Lung microvascular endothelial cell (primary cell): ENCODE measurements at regions not wholly inside any gene's neighbourhood (a gene's known extent, or its start where the extent isn't known, plus 50 kb on each side); places are given as distances from the start of the nearest gene placed in this dataset.

ENCODE experiments used
- DNase-seq, 2 donors: peaks; one replicate each; pipeline versions ENCODE4 v3.0.0 to v3.0.0-alpha.2; 2010; ENCODE audit warnings: low read depth in 2 of 2

GRCh38 chr15:96064351-96064756 lies 266.1 kb upstream of the NR2F2 start:
- no peak for DNase-seq

- DNase-seq: no peak
Measured at GRCh38 chr15:96066126-96066525, 264.4 kb upstream of the NR2F2 start.

- DNase-seq: no peak
Measured at GRCh38 chr15:96066852-96067495, 263.5 kb upstream of the NR2F2 start.

- no peak for DNase-seq
Measured at GRCh38 chr15:96067677-96068076, 262.8 kb upstream of the NR2F2 start.

- DNase-seq: no peak
Measured at GRCh38 chr15:96068897-96069296, 261.6 kb upstream of the NR2F2 start.

- DNase-seq: no peak
Measured at GRCh38 chr15:96070636-96071035, 259.9 kb upstream of the NR2F2 start.

GRCh38 chr15:96072821-96073220 lies 257.7 kb upstream of the NR2F2 start:
- DNase-seq: no peak

GRCh38 chr15:96073908-96074307 lies 256.6 kb upstream of the NR2F2 start:
- no peak for DNase-seq

- no peak for DNase-seq
Measured at GRCh38 chr15:96075895-96076294, 254.6 kb upstream of the NR2F2 start.

- no peak for DNase-seq
Measured at GRCh38 chr15:96076350-96076749, 254.2 kb upstream of the NR2F2 start.

GRCh38 chr15:96079041-96079440 lies 251.5 kb upstream of the NR2F2 start:
- no peak for DNase-seq

GRCh38 chr15:96079882-96080281 lies 250.6 kb upstream of the NR2F2 start:
- DNase-seq: no peak

GRCh38 chr15:96086164-96086563 lies 244.3 kb upstream of the NR2F2 start:
- no peak for DNase-seq

- DNase-seq: no peak
Measured at GRCh38 chr15:96087180-96087884, 243.2 kb upstream of the NR2F2 start.

- DNase-seq: no peak
Measured at GRCh38 chr15:96088650-96089049, 241.8 kb upstream of the NR2F2 start.

- DNase-seq: no peak
Measured at GRCh38 chr15:96089405-96090058, 241.0 kb upstream of the NR2F2 start.

GRCh38 chr15:96092186-96092585 lies 238.3 kb upstream of the NR2F2 start:
- no peak for DNase-seq

- peak in 1 of 2 donors; percentile 43 for DNase-seq
Measured at GRCh38 chr15:96093063-96093462, 237.4 kb upstream of the NR2F2 start.

GRCh38 chr15:96097661-96098060 lies 232.8 kb upstream of the NR2F2 start:
- no peak for DNase-seq

- DNase-seq: no peak
Measured at GRCh38 chr15:96102631-96103030, 227.9 kb upstream of the NR2F2 start.

GRCh38 chr15:96106181-96106580 lies 224.3 kb upstream of the NR2F2 start:
- no peak for DNase-seq

GRCh38 chr15:96106628-96107027 lies 223.9 kb upstream of the NR2F2 start:
- no peak for DNase-seq

GRCh38 chr15:96107916-96108315 lies 222.6 kb upstream of the NR2F2 start:
- no peak for DNase-seq
